MG63 (cell line): ENCODE measurements at regions not wholly inside any gene's neighbourhood (a gene's known extent, or its start where the extent isn't known, plus 50 kb on each side); places are given as distances from the start of the nearest gene placed in this dataset.

Source experiments
- DNase-seq: peaks from one replicate; pipeline ENCODE4 v3.0.0-alpha.2; 2020
- H3K27me3 ChIP-seq: fragments of 250-450 bp; sonication (Bioruptor Pico); 2 replicates; pipeline ENCODE4 v1.5.1; 2020; ENCODE audit warnings: mild to moderate bottlenecking, moderate library complexity
- H3K36me3 ChIP-seq: fragments of 250-450 bp; sonication (Bioruptor Pico); 2 replicates; pipeline ENCODE4 v1.5.1; 2020; ENCODE audit warnings: mild to moderate bottlenecking, moderate library complexity
- H3K4me3 ChIP-seq: fragments of 250-450 bp; sonication (Bioruptor Pico); 2 replicates; pipeline ENCODE4 v1.5.1; 2020; ENCODE audit warnings: mild to moderate bottlenecking, moderate library complexity
- H3K9me3 ChIP-seq: fragments of 250-450 bp; sonication (Bioruptor Pico); 2 replicates; pipeline ENCODE4 v1.5.1; 2020; ENCODE audit warnings: mild to moderate bottlenecking, moderate library complexity

DNA sequence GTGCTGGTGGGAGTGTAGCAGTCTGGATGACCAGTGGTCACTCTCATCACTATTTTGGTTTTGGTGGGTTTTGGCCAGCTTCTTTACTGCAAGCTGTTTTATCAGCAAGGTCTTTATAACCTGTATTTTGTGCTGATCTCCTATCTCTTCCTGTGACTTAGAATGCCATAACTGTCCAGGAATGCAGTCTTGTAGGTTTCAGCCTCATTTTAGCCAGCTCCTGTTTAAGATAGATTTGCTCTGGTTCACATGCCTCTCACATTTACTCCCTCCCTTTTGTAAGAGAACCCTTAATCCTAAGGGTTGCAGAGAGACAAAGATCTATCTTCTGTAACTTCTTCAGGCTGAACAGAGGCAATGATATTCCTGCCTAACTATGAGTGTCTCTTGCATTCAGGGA, 51.2 kb upstream of the INHBA start:
- no peaks in the 10 kb centered on the region for H3K27me3 ChIP-seq
- H3K4me3 ChIP-seq = no peak overlapping the region
- H3K9me3 ChIP-seq = peaks cover 11% of the 10 kb centered on the region
- H3K36me3 ChIP-seq = no peaks in the 10 kb centered on the region
- DNase-seq = no peak
